Aorta (tissue), 5 donors: ENCODE measurements at regions not wholly inside any gene's neighbourhood (a gene's known extent, or its start where the extent isn't known, plus 50 kb on each side); places are given as distances from the start of the nearest gene placed in this dataset.
A peak's percentile ranks its signal among the peaks of the same experiment; 100 is the strongest.

Experiments used
- ATAC-seq: fragments of 200-7000 bp; cut with Tn5 transposase; one replicate; pipeline ENCODE4 v1.9.1; 2022; ENCODE audit warnings: moderate library complexity; ENCODE audit not compliant: low FRiP score
- DNase-seq, 2 donors: peaks; one replicate each; pipeline ENCODE4 v3.0.0-alpha.2; 2020
- H3K27ac ChIP-seq, 2 donors: one replicate each; pipeline ENCODE4 v1.5.1; 2013; ENCODE audit warnings: low read length in 2 of 2, mild to moderate bottlenecking in 2 of 2, moderate library complexity in 2 of 2, control low read depth in 1 of 2, inconsistent platforms in 1 of 2, low read depth in 1 of 2
- H3K27me3 ChIP-seq, 2 donors: one replicate each; pipeline ENCODE4 v1.6.1; 2013; ENCODE audit warnings: control low read depth in 1 of 2, low read length in 1 of 2, mild to moderate bottlenecking in 1 of 2, moderate library complexity in 1 of 2; ENCODE audit not compliant: insufficient read depth in 2 of 2, control insufficient read depth in 1 of 2
- H3K36me3 ChIP-seq, 2 donors: one replicate each; pipeline ENCODE4 v1.6.1; 2013; ENCODE audit warnings: control low read depth in 1 of 2, low read length in 1 of 2, mild to moderate bottlenecking in 1 of 2; ENCODE audit not compliant: insufficient read depth in 2 of 2, control insufficient read depth in 1 of 2
- H3K4me1 ChIP-seq, 2 donors: one replicate each; pipeline ENCODE4 v1.6.1; 2013; ENCODE audit warnings: low read length in 2 of 2, control low read depth in 1 of 2, mild to moderate bottlenecking in 1 of 2, moderate library complexity in 1 of 2; ENCODE audit not compliant: insufficient read depth in 2 of 2, control insufficient read depth in 1 of 2
- H3K4me3 ChIP-seq, 2 donors: one replicate each; pipeline ENCODE4 v1.5.1; 2013; ENCODE audit warnings: low read length in 2 of 2, control low read depth in 1 of 2, mild to moderate bottlenecking in 1 of 2
- H3K9me3 ChIP-seq: one replicate; pipeline ENCODE4 v1.6.1; 2013; ENCODE audit warnings: mild to moderate bottlenecking, low read length; ENCODE audit not compliant: control insufficient read depth
- WGBS, 2 donors: extraction: QIAGEN DNeasy Blood & Tissue Kit; methylation state at CpG; one replicate each; pipeline ENCODE4 v1.1.7; 2013; 5-methylcytosine and 5-hydroxymethylcytosine counted together
- intact Hi-C, 2 donors: fragments of 100-400 bp; cut with DNase I; formaldehyde crosslinking; loops; one replicate each; pipeline versions ENCODE4 v1.14.2 to v1.15.0; 2022
- donor health status: healthy with polysubstance abuse.
- donor health status: Bipolar disorder and iron deficiency.
- donor health status: DM: no; HTN: no; CAD: no.
- donor health status: DM: no; HTN: no; CAD: no.
- donor health status: DM: yes; HTN: yes; CAD: no.

DNA sequence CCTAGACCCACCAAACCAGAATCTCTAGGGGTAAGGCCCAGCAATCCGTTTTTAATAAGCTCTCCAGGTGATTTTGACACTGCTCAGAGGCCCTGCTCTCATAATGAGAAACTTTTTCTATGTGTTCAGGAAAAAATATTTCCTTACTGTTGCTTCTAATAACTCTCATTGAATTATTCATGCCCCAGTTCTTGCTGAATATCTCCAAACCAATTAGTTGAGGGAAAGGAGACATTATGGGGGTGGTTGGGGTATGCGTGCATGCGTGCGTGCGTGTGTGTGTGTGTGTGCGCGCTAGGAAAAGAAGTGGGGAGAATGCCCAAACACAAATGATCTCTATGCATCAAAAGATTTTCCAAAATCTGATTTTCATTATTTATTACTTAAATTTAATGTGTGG lies 411.4 kb downstream of the PIK3R1 start:
- Histone ChIP-seq H3K9me3 (peaks cover 1% of the 10 kb centered on the region), H3K4me1 (no peaks in the 10 kb centered on the region), H3K27ac (no peak overlapping the region), H3K4me3 (no peak overlapping the region), H3K36me3 (no peaks in the 10 kb centered on the region), H3K27me3 (no peaks in the 10 kb centered on the region)
- DNase-seq (no peak), ATAC-seq (no peak)
- 95 to 97% methylated on average over 7 of the region's 7 CpGs for WGBS, 2 donors
- intact Hi-C loops = no loop called here

DNA sequence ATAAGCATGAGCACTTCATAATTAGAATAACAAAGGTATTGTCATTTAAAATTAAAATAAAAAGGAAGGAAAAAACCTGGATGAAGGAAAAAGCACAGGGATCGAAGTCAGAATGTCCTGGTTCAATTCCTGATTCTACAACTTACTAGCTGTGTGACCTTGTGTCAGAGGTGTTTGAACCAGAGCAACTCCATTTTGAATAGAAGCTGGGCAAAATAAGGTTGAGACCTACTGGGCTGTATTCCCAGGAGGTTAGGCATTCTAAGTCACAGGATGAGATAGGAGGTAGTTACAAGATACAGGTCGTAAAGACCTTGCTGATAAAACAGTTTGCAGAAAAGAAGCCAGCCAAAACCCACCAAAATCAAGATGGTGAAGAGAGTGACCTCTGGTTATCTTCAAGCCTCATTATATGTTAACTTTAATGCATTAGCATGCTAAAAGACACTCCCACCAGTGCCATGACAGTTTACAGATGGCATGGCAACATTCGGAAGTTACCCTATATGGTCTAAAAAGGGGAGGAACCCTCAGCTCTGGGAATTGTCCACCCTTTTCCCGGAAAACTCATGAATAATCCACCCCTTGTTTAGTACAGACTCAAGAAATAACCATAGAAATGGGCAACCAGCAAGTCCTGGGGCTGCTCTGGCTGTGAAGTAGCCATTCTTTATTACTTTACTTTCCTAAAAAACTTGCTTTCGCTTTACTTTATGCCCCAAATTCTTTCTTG lies 412.7 kb downstream of the PIK3R1 start:
- no peak overlapping the region for H3K27ac ChIP-seq
- H3K4me3 ChIP-seq = no peak overlapping the region
- WGBS, 2 donors = 87 to 89% methylated on average over 5 of the region's 5 CpGs
- intact Hi-C loops = no loop called here
- H3K27me3 ChIP-seq = no peaks in the 10 kb centered on the region
- ATAC-seq (no peak), DNase-seq (no peak)
- H3K36me3 ChIP-seq = no peaks in the 10 kb centered on the region
- H3K9me3 ChIP-seq = peaks cover 1% of the 10 kb centered on the region
- H3K4me1 ChIP-seq = no peaks in the 10 kb centered on the region

DNA sequence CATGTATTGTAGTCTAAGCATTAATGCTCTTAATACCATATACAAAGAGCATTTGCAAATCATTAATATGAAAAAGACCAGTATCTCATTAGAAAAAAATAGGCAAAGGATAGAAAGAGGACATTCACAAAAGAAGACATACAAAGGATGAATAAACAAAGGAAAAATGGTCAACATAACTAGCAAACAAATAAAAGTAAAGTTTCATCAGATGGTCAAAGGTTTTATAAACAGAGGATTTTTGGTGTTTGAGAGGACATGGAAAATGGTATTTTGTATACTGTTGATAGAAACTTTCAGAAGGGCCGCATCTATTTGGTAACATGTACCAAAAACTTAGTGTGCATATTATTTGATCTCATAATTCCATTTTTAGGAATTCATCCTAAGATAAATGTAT lies 414.8 kb downstream of the PIK3R1 start:
- ATAC-seq (no peak), DNase-seq (no peak)
- intact Hi-C loops = no loop called here
- 0 to 98% methylated on average over 1 of the region's 1 CpG for WGBS, 2 donors
- Histone ChIP-seq H3K27ac (no peak overlapping the region), H3K36me3 (no peaks in the 10 kb centered on the region), H3K4me1 (no peaks in the 10 kb centered on the region), H3K9me3 (peaks cover 1% of the 10 kb centered on the region), H3K4me3 (no peak overlapping the region), H3K27me3 (no peaks in the 10 kb centered on the region)

DNA sequence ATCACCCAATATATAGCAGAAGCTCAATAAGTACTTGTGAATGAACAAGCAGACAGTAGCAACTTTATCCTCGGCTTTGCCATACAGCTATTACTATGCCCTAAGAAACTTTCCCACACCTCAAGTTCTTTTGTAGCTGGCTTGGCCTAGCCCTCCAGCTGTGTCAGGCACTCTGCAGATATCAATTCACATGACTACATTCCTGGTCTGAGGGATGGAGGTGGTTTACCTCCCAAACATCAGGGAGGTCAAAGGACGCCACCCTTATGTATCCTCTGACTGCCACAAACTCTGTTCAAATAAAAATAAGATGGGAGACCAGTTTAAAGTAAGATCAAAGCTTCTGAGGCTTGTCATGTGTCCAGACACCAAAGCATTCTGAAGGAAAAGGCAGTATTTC lies 416.3 kb downstream of the PIK3R1 start:
- Histone ChIP-seq H3K4me3 (no peak overlapping the region), H3K27ac (no peak overlapping the region), H3K27me3 (no peaks in the 10 kb centered on the region), H3K4me1 (no peaks in the 10 kb centered on the region), H3K9me3 (peaks cover 1% of the 10 kb centered on the region), H3K36me3 (no peaks in the 10 kb centered on the region)
- DNase-seq (no peak), ATAC-seq (no peak)
- 96 to 98% methylated on average over 2 of the region's 2 CpGs for WGBS, 2 donors
- intact Hi-C loops = no loop called here

DNA sequence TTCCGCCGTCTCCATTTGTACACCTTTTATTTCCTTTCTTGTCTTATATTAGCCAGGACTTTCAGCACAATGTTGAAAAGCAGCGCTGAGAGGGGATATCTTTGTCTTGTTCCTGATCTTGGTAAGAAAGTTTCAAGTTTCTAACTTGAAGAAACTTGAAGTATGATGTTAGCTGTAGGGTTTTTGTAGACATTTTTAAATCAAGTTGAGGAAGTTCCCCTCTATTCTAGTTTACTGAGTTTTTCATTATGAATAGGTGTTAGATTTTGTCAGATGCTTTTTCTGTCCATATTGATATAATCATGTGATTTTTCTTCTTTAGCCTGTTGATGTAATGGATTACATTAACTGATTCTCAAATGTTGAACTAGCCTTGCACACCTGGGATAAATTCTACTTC lies 425.7 kb downstream of the PIK3R1 start:
- ATAC-seq (no peak), DNase-seq (no peak)
- WGBS, 2 donors = 93 to 99% methylated on average over 3 of the region's 3 CpGs
- Histone ChIP-seq H3K4me1 (no peaks in the 10 kb centered on the region), H3K27me3 (no peaks in the 10 kb centered on the region), H3K9me3 (no peaks in the 10 kb centered on the region), H3K27ac (no peak overlapping the region), H3K4me3 (no peak overlapping the region), H3K36me3 (no peaks in the 10 kb centered on the region)
- intact Hi-C loops = no loop called here

DNA sequence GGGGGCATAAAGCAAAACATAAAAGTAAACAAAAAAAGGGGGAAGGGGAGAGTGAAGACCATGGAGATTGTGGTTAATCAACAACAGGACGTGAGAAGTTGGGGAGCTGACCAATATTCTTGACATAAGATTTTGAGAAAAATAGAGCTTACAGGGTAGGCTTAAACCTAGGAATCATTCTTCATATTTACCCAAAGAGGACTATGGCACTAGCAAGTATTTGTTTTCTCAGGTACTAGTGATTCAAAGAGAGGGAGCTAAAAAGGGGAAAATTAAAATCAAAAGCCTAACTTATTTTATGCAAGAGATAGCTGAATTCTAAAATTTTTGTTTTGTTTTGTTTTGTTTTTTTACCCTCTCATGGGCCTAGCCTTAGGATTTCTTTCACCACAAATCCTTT lies 427.5 kb downstream of the PIK3R1 start:
- no peak for ATAC-seq
- DNase-seq = no peak
- intact Hi-C loops = no loop called here
- Histone ChIP-seq H3K36me3 (no peaks in the 10 kb centered on the region), H3K4me3 (no peak overlapping the region), H3K4me1 (no peaks in the 10 kb centered on the region), H3K27ac (no peak overlapping the region), H3K27me3 (no peaks in the 10 kb centered on the region), H3K9me3 (no peaks in the 10 kb centered on the region)
- WGBS, 2 donors = 0% methylated on average over 1 of the region's 1 CpG

DNA sequence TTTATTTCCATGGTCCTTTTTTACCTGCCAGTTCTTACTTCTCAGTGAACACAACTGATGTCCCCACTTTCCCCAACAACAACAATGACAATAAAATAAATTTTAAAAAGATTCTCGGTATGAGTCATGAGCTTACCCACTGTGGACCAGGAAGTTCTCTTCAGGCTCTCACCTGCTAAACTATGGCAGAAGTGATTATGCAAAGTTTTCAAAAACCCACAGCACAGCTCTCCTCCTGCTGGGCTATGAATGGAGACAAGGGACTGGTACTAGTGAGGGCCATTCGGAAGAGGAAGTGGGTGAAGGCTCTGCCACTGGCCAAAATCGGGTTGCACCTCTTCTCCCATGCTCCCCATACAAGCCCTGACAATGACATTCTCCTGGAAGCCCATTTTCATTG lies 429.4 kb downstream of the PIK3R1 start:
- Histone ChIP-seq H3K27ac (no peak overlapping the region), H3K9me3 (no peaks in the 10 kb centered on the region), H3K4me3 (no peak overlapping the region), H3K27me3 (no peaks in the 10 kb centered on the region), H3K36me3 (no peaks in the 10 kb centered on the region), H3K4me1 (no peaks in the 10 kb centered on the region)
- no peak for DNase-seq
- ATAC-seq = no peak
- intact Hi-C loops = no loop called here
- WGBS, 2 donors = 84 to 90% methylated on average over 3 of the region's 3 CpGs

DNA sequence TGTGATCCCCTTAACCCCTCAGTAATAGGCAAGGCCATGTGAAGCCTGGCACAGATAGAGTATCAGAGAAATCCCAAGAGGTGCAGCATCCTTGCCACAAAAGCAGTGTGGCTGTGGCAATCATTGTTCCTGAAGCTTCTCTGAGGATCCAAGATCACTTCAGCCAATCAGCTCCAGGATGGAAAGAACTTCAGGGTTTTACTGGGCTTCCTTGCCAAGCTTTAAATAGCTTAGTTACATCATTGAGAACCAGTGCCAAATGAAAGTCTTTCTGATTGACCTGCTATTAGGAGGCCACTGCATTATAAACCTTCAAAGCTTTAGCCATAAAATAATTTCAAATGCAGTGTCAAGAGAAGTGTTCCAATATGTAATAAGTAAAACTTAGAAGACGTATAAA lies 430.6 kb downstream of the PIK3R1 start:
- 65 to 70% methylated on average over 1 of the region's 1 CpG for WGBS, 2 donors
- no peaks in the 10 kb centered on the region for H3K9me3 ChIP-seq
- ATAC-seq (peak; percentile 13), DNase-seq (no peak)
- H3K27me3 ChIP-seq = no peaks in the 10 kb centered on the region
- no peak overlapping the region for H3K4me3 ChIP-seq
- no peaks in the 10 kb centered on the region for H3K4me1 ChIP-seq
- H3K36me3 ChIP-seq = no peaks in the 10 kb centered on the region
- H3K27ac ChIP-seq = no peak overlapping the region
- intact Hi-C loops = no loop called here

DNA sequence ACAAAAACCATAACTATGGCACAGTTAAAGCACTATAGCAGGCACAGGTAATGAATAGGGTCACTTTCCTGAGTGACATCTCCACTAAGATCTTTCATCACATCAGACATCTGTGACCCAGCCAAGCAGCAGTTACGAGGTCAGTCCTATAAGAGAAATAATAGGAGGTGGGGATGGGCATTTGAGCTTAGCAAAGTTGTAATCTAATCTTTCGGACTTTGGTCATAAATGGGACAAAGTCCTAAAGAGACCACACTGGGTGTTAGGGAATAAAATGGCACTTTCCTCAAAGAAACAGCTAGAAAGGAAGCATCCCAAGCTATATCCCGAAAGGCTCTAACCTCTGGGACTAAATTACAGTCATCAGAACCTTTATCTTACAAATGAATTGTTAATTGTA lies 432.2 kb downstream of the PIK3R1 start:
- ATAC-seq (no peak), DNase-seq (no peak)
- H3K27me3 ChIP-seq = no peaks in the 10 kb centered on the region
- no peaks in the 10 kb centered on the region for H3K9me3 ChIP-seq
- intact Hi-C loops = no loop called here
- peaks cover 0 to 3% of the 10 kb centered on the region in 2 donors for H3K4me1 ChIP-seq
- H3K27ac ChIP-seq = no peak overlapping the region
- no peak overlapping the region for H3K4me3 ChIP-seq
- WGBS, 2 donors = 96 to 100% methylated on average over 3 of the region's 3 CpGs
- H3K36me3 ChIP-seq = no peaks in the 10 kb centered on the region
